Keratinocyte (primary cell): ENCODE measurements at regions not wholly inside any gene's neighbourhood (a gene's known extent, or its start where the extent isn't known, plus 50 kb on each side); places are given as distances from the start of the nearest gene placed in this dataset.

Experiments used
- DNase-seq: peaks from one replicate; pipeline ENCODE4 v3.0.0-alpha.2; 2011; ENCODE audit warnings: low read depth, missing footprints, low spot score
- FAIRE-seq: peaks from 2 replicates; lab custom pipeline; 2011; peaks lifted over from hg19 to GRCh38; lab: Jason Lieb, UNC
- H2AFZ ChIP-seq: 2 replicates; pipeline ENCODE4 v1.6.0; 2012; ENCODE audit warnings: low read length, control low read depth, inconsistent platforms; ENCODE audit not compliant: control insufficient read depth
- H3K27ac ChIP-seq: 2 replicates; pipeline ENCODE4 v1.5.1; 2011; ENCODE audit warnings: low read length; ENCODE audit not compliant: control insufficient read depth, insufficient read depth
- H3K27me3 ChIP-seq: 3 replicates; pipeline ENCODE4 v1.6.0; 2011; ENCODE audit warnings: low read length; ENCODE audit not compliant: control insufficient read depth, insufficient read depth; ENCODE audit errors: extremely low read depth
- H3K36me3 ChIP-seq, 2 experiments: 2 replicates in 1 of 2; 3 replicates in 1 of 2; pipeline ENCODE4 v1.5.1; 2011; ENCODE audit warnings: low read length in 2 of 2, mild to moderate bottlenecking in 1 of 2; ENCODE audit not compliant: control insufficient read depth in 2 of 2, insufficient read depth in 2 of 2; ENCODE audit errors: extremely low read depth in 1 of 2
- H3K4me1 ChIP-seq: 3 replicates; pipeline ENCODE4 v1.5.1; 2011; ENCODE audit warnings: low read length; ENCODE audit not compliant: control insufficient read depth, insufficient read depth; ENCODE audit errors: extremely low read depth
- H3K4me2 ChIP-seq: 3 replicates; pipeline ENCODE4 v1.6.0; 2011; ENCODE audit warnings: low read depth, low read length; ENCODE audit not compliant: control insufficient read depth, insufficient read depth; ENCODE audit errors: extremely low read depth
- H3K4me3 ChIP-seq, 3 experiments: fragments of 200-600 bp in 1 of 3; sonication (generic) in 1 of 3; 2 replicates in 2 of 3; 3 replicates in 1 of 3; pipeline ENCODE4 v1.5.1; 2011 to 2016; ENCODE audit warnings: low read length in 3 of 3, mild to moderate bottlenecking in 3 of 3, control low read depth in 2 of 3, inconsistent platforms in 1 of 3, low read depth in 1 of 3, mixed read lengths in 1 of 3, mixed run types in 1 of 3, moderate library complexity in 1 of 3; ENCODE audit not compliant: control insufficient read depth in 2 of 3, insufficient read depth in 2 of 3; ENCODE audit errors: extremely low read depth in 1 of 3
- H3K79me2 ChIP-seq: 2 replicates; pipeline ENCODE4 v1.6.0; 2012; ENCODE audit warnings: low read length; ENCODE audit not compliant: control insufficient read depth, insufficient read depth
- H3K9ac ChIP-seq: 3 replicates; pipeline ENCODE4 v1.6.0; 2011; ENCODE audit warnings: low read length; ENCODE audit not compliant: control insufficient read depth, insufficient read depth; ENCODE audit errors: extremely low read depth
- H3K9me1 ChIP-seq: 3 replicates; pipeline ENCODE4 v1.6.0; 2011; ENCODE audit warnings: low read length; ENCODE audit not compliant: control insufficient read depth, insufficient read depth; ENCODE audit errors: extremely low read depth
- H3K9me3 ChIP-seq: 2 replicates; pipeline ENCODE4 v1.5.1; 2012; ENCODE audit warnings: low read depth, low read length; ENCODE audit not compliant: control insufficient read depth
- H4K20me1 ChIP-seq: 3 replicates; pipeline ENCODE4 v1.6.0; 2011; ENCODE audit warnings: low read length; ENCODE audit not compliant: control insufficient read depth, insufficient read depth; ENCODE audit errors: extremely low read depth
- EZH2 ChIP-seq: IDR thresholded peaks from one replicate; pipeline ENCODE4 v1.6.1; 2012; ENCODE audit warnings: inconsistent platforms, mild to moderate bottlenecking, low read length, moderate library complexity
- dilution Hi-C: fragments of 300-500 bp; cut with MboI; formaldehyde crosslinking; loops from one replicate; pipeline ENCODE4 v1.7.0; 2020; ENCODE audit warnings: low sequenced_read_pairs; ENCODE audit not compliant: extremely low pct_ligation_motif_present
- small RNA-seq, 3 experiments: library from RNA; depleted of rRNA; stranded (forward); fragments of <200 nt; gene quantifications; one replicate each; pipeline ENCODE3, GENCODE V24; 2012; ENCODE audit warnings: low read depth in 3 of 3, low replicate concordance in 1 of 3; ENCODE audit not compliant: insufficient read length in 3 of 3
- TF ChIP-seq, protein P1 (sequence below), 3 experiments: IDR thresholded peaks in 1 of 3; conservative IDR thresholded peaks in 1 of 3; optimal IDR thresholded peaks in 1 of 3; 2 replicates in 2 of 3; 3 replicates in 1 of 3; pipeline versions ENCODE3 to v1.5.1; 2011; ENCODE audit warnings: low read length in 3 of 3, mild to moderate bottlenecking in 3 of 3, moderate library complexity in 2 of 3, control low read depth in 1 of 3, inconsistent platforms in 1 of 3; ENCODE audit not compliant: insufficient read depth in 2 of 3; ENCODE audit errors: extremely low read depth in 1 of 3

- DNase-seq (no peak), FAIRE-seq (no peak)
- no peak overlapping the region for H3K27ac ChIP-seq
- no peak overlapping the region for H3K9ac ChIP-seq
- H3K9me3 ChIP-seq, result no peaks in the 10 kb centered on the region
- no peaks in the 10 kb centered on the region for H3K27me3 ChIP-seq
- H3K4me1 ChIP-seq, result no peaks in the 10 kb centered on the region
- no peak for TF ChIP-seq EZH2
- TF ChIP-seq, protein P1, sequence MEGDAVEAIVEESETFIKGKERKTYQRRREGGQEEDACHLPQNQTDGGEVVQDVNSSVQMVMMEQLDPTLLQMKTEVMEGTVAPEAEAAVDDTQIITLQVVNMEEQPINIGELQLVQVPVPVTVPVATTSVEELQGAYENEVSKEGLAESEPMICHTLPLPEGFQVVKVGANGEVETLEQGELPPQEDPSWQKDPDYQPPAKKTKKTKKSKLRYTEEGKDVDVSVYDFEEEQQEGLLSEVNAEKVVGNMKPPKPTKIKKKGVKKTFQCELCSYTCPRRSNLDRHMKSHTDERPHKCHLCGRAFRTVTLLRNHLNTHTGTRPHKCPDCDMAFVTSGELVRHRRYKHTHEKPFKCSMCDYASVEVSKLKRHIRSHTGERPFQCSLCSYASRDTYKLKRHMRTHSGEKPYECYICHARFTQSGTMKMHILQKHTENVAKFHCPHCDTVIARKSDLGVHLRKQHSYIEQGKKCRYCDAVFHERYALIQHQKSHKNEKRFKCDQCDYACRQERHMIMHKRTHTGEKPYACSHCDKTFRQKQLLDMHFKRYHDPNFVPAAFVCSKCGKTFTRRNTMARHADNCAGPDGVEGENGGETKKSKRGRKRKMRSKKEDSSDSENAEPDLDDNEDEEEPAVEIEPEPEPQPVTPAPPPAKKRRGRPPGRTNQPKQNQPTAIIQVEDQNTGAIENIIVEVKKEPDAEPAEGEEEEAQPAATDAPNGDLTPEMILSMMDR (optimal IDR thresholded peaks at IDR 0.05 in 1 of 3, IDR thresholded peaks at IDR 0.05 in 1 of 3, conservative IDR thresholded peaks at IDR 0.05 in 1 of 3; ENCODE audit: extremely low read depth in 1 of 3, insufficient read depth in 2 of 3, low read length in 3 of 3), result no peak
- no peaks in the 10 kb centered on the region for H3K36me3 ChIP-seq
- H4K20me1 ChIP-seq, result no peaks in the 10 kb centered on the region
- no peak overlapping the region for H3K4me2 ChIP-seq
- H3K9me1 ChIP-seq, result no peaks in the 10 kb centered on the region
- no peak overlapping the region for H3K4me3 ChIP-seq
- H2AFZ ChIP-seq, result no peak overlapping the region
- dilution Hi-C loops, result no loop called here
- no peaks in the 10 kb centered on the region for H3K79me2 ChIP-seq
Measured at GRCh38 chr12:91240386-91241095, 57.9 kb upstream of the DCN start.

- Histone ChIP-seq H4K20me1 (no peaks in the 10 kb centered on the region), H2AFZ (no peak overlapping the region), H3K79me2 (no peaks in the 10 kb centered on the region), H3K9ac (no peak overlapping the region), H3K4me2 (no peak overlapping the region), H3K9me1 (no peaks in the 10 kb centered on the region), H3K4me1 (no peaks in the 10 kb centered on the region), H3K9me3 (no peaks in the 10 kb centered on the region), H3K27ac (no peak overlapping the region), H3K36me3 (no peaks in the 10 kb centered on the region), H3K27me3 (no peaks in the 10 kb centered on the region), H3K4me3 (no peak overlapping the region)
- no peak for DNase-seq
- TF ChIP-seq, protein P1 (optimal IDR thresholded peaks at IDR 0.05 in 1 of 3, IDR thresholded peaks at IDR 0.05 in 1 of 3, conservative IDR thresholded peaks at IDR 0.05 in 1 of 3; ENCODE audit: extremely low read depth in 1 of 3, insufficient read depth in 2 of 3, low read length in 3 of 3), result no peak
- TF ChIP-seq EZH2, result no peak
- FAIRE-seq, result no peak
- dilution Hi-C loops, result no loop called here
Measured at GRCh38 chr12:91239481-91239880, 56.9 kb upstream of the DCN start.

Small RNAs in the stretch of these regions (small RNA-seq; reads per million reads assigned to genes)
- gene AC090049.2, result 0 reads per million in 3 experiments
- 0 reads per million in 3 experiments for gene RF02110
